ENCODE measurements at regions not wholly inside any gene's neighbourhood (a gene's known extent, or its start where the extent isn't known, plus 50 kb on each side); places are given as distances from the start of the nearest gene placed in this dataset.

- Histone ChIP-seq H3K4me3 (ENCODE audit: extremely low read depth in 1 of 4, insufficient read depth in 2 of 4, low read depth in 3 of 4, low read length in 4 of 4) (no peak overlapping the region), H3K36me3 (ENCODE audit: control insufficient read depth in 2 of 4, insufficient read depth in 4 of 4, low read length in 3 of 4) (no peaks in the 10 kb centered on the region), H3K56ac (replicated peaks; ENCODE audit: insufficient read length, low read depth, low read length) (no peak overlapping the region), H3K18ac (ENCODE audit: extremely low read depth, low read length) (no peak overlapping the region), H2BK15ac (ENCODE audit: low read length) (no peak overlapping the region), H3K79me1 (ENCODE audit: low read depth, low read length) (no peaks in the 10 kb centered on the region), H3K79me2 (ENCODE audit: control insufficient read depth in 1 of 2, insufficient read depth in 2 of 2, low read length in 2 of 2) (no peaks in the 10 kb centered on the region), H3K27me3 (replicated peaks in 1 of 4; ENCODE audit: control insufficient read depth in 3 of 4, extremely low read depth in 1 of 4, insufficient read depth in 3 of 4, low read length in 3 of 4) (no peaks in the 10 kb centered on the region), H3K9me3 (ENCODE audit: insufficient read depth in 2 of 2, low read depth in 1 of 2, low read length in 1 of 2) (peaks cover 7 to 10% of the 10 kb centered on the region in 2 experiments), H3K4me1 (replicated peaks in 1 of 4; ENCODE audit: control insufficient read depth in 3 of 4, insufficient read depth in 4 of 4, low read length in 3 of 4) (no peaks in the 10 kb centered on the region), H4K91ac (replicated peaks; ENCODE audit: insufficient read length, low read length) (no peak overlapping the region), H2BK20ac (ENCODE audit: low read length) (no peak overlapping the region), H3K9ac (replicated peaks in 1 of 4; ENCODE audit: extremely low read depth in 1 of 4, low read depth in 3 of 4, low read length in 3 of 4) (no peak overlapping the region), H2AK5ac (ENCODE audit: low read depth, low read length) (no peak overlapping the region), H3K4me2 (ENCODE audit: insufficient read depth in 1 of 2, low read depth in 2 of 2, low read length in 2 of 2) (no peak overlapping the region), H3K23me2 (ENCODE audit: low read depth, low read length) (no peaks in the 10 kb centered on the region), H2AFZ (ENCODE audit: low read length) (no peak overlapping the region), H4K20me1 (replicated peaks in 1 of 2; ENCODE audit: control insufficient read depth in 1 of 2, insufficient read depth in 2 of 2, low read length in 2 of 2) (no peaks in the 10 kb centered on the region), H4K8ac (ENCODE audit: extremely low read depth, insufficient read depth, low read length) (no peak overlapping the region), H3K27ac (ENCODE audit: low read depth, low read length) (no peak overlapping the region), H2BK120ac (replicated peaks; ENCODE audit: low read depth, low read length) (no peak overlapping the region), H2BK5ac (ENCODE audit: low read depth, low read length) (no peak overlapping the region), H3K23ac (ENCODE audit: insufficient read length) (no peak overlapping the region), H3K4ac (replicated peaks; ENCODE audit: insufficient read length, low read depth, low read length) (no peak overlapping the region), H4K5ac (ENCODE audit: insufficient read length, low read depth, low read length) (no peak overlapping the region), H2BK12ac (ENCODE audit: low read depth, low read length) (no peak overlapping the region), H3K14ac (ENCODE audit: insufficient read length) (no peak overlapping the region)
- DNase-seq (ENCODE audit: low read depth in 1 of 2, low spot score in 2 of 2) (no peak), FAIRE-seq (no peak)
- WGBS, 2 experiments (ENCODE audit: extremely low coverage in 1 of 2, insufficient coverage in 1 of 2, insufficient read length in 1 of 2, insufficient replicate concordance in 2 of 2, low coverage in 1 of 2, low lambda C conversion rate in 2 of 2, missing lambda C conversion rate in 1 of 2) = 76% methylated on average over 11 of the region's 11 CpGs; no CpG with 5 or more reads in 1 of the 2 experiments
- ChIA-PET POLR2A (ENCODE audit: partially characterized antibody) (no interaction called here), CTCF (ENCODE audit: partially characterized antibody) (no interaction called here)
- TF ChIP-seq POU5F1 (IDR thresholded peaks at IDR 0.05; ENCODE audit: low read depth, low read length) (no peak), KDM5A (IDR thresholded peaks at IDR 0.05; ENCODE audit: low read length) (no peak), KDM4A (IDR thresholded peaks at IDR 0.05; ENCODE audit: low read depth, low read length, severe bottlenecking) (no peak), RXRA (IDR thresholded peaks at IDR 0.05; ENCODE audit: insufficient read depth, low read depth, low read length) (no peak), TBP (IDR thresholded peaks at IDR 0.05; ENCODE audit: low read depth, low read length) (no peak), GTF2F1 (IDR thresholded peaks at IDR 0.05; ENCODE audit: borderline replicate concordance, low read depth, low read length) (no peak), JUN (IDR thresholded peaks at IDR 0.05; ENCODE audit: low read depth, low read length) (no peak), TEAD4 (IDR thresholded peaks at IDR 0.05; ENCODE audit: low read depth, low read length) (no peak), NANOG (IDR thresholded peaks at IDR 0.05; ENCODE audit: insufficient read depth, low read depth, low read length, poor library complexity, severe bottlenecking) (no peak), POLR2AphosphoS5 (IDR thresholded peaks at IDR 0.05; ENCODE audit: low read depth, low read length) (no peak), SP1 (IDR thresholded peaks at IDR 0.05; ENCODE audit: low read depth, low read length) (no peak), CEBPB (IDR thresholded peaks at IDR 0.05; ENCODE audit: low read depth, low read length) (no peak), ATF2 (IDR thresholded peaks at IDR 0.05; ENCODE audit: low read length) (no peak), SP4 (IDR thresholded peaks at IDR 0.05; ENCODE audit: low read length) (no peak), KDM1A (IDR thresholded peaks at IDR 0.05; ENCODE audit: borderline replicate concordance, low read length) (no peak)
These were observed 187.0 kb downstream of the CRLF2 start for GRCh38 chrX:1025413-1025812.

Data from H1 (cell line).